Trophoblast cell (in vitro differentiated cells and primary cell): ENCODE measurements at regions not wholly inside any gene's neighbourhood (a gene's known extent, or its start where the extent isn't known, plus 50 kb on each side); places are given as distances from the start of the nearest gene placed in this dataset.
A peak's percentile ranks its signal among the peaks of the same experiment; 100 is the strongest.

Experiments
- DNase-seq, 2 donors: peaks; one replicate each; pipeline ENCODE4 v3.0.0-alpha.2; 2016
- H2AFZ ChIP-seq: 2 replicates; pipeline ENCODE4 v1.6.1; 2013; ENCODE audit warnings: low read length, moderate library complexity, mild to moderate bottlenecking; ENCODE audit not compliant: insufficient read depth, poor library complexity
- H2AK5ac ChIP-seq: 2 replicates; pipeline ENCODE4 v1.6.1; 2013; ENCODE audit warnings: mild to moderate bottlenecking, low read length
- H2BK120ac ChIP-seq: 2 replicates; pipeline ENCODE4 v1.6.1; 2013; ENCODE audit warnings: low read length, mild to moderate bottlenecking, moderate library complexity; ENCODE audit not compliant: insufficient read depth, poor library complexity
- H2BK12ac ChIP-seq: 2 replicates; pipeline ENCODE4 v1.6.1; 2013; ENCODE audit warnings: mild to moderate bottlenecking, low read length, moderate library complexity
- H2BK5ac ChIP-seq: 2 replicates; pipeline ENCODE4 v1.6.1; 2013; ENCODE audit warnings: low read length, low read depth, moderate library complexity, mild to moderate bottlenecking; ENCODE audit not compliant: poor library complexity
- H3K14ac ChIP-seq: 2 replicates; pipeline ENCODE4 v1.6.1; 2013; ENCODE audit warnings: mild to moderate bottlenecking, low read length
- H3K18ac ChIP-seq: 2 replicates; pipeline ENCODE4 v1.6.1; 2013; ENCODE audit warnings: mild to moderate bottlenecking, low read length
- H3K23ac ChIP-seq: 2 replicates; pipeline ENCODE4 v1.6.1; 2013; ENCODE audit warnings: low read length
- H3K27ac ChIP-seq: 2 replicates; pipeline ENCODE4 v1.5.1; 2013; ENCODE audit warnings: low read depth, mild to moderate bottlenecking, inconsistent platforms, low read length, moderate library complexity
- H3K27me3 ChIP-seq: 2 replicates; pipeline ENCODE4 v1.6.1; 2013; ENCODE audit warnings: inconsistent platforms, mild to moderate bottlenecking, low read length, moderate library complexity; ENCODE audit not compliant: insufficient read depth
- H3K36me3 ChIP-seq, 2 experiments: 1 replicate in 1 of 2; 2 replicates in 1 of 2; pipeline ENCODE4 v1.6.1; 2013; ENCODE audit warnings: low read length in 2 of 2, mild to moderate bottlenecking in 2 of 2, moderate library complexity in 1 of 2; ENCODE audit not compliant: insufficient read depth in 2 of 2, control insufficient read depth in 1 of 2
- H3K4ac ChIP-seq: 2 replicates; pipeline ENCODE4 v1.6.1; 2013; ENCODE audit warnings: low read depth, mild to moderate bottlenecking, low read length, moderate library complexity
- H3K4me1 ChIP-seq, 2 experiments: 1 replicate in 1 of 2; 2 replicates in 1 of 2; pipeline ENCODE4 v1.6.1; 2013; ENCODE audit warnings: low read length in 2 of 2, mild to moderate bottlenecking in 2 of 2, moderate library complexity in 1 of 2; ENCODE audit not compliant: insufficient read depth in 2 of 2, control insufficient read depth in 1 of 2
- H3K4me2 ChIP-seq: 2 replicates; pipeline ENCODE4 v1.6.1; 2013; ENCODE audit warnings: inconsistent platforms, mild to moderate bottlenecking, low read length, moderate library complexity
- H3K4me3 ChIP-seq: 2 replicates; pipeline ENCODE4 v1.5.1; 2013; ENCODE audit warnings: mild to moderate bottlenecking, low read depth, low read length, inconsistent platforms
- H3K79me1 ChIP-seq: one replicate; pipeline ENCODE4 v1.6.1; 2013; ENCODE audit warnings: low read length
- H3K79me2 ChIP-seq: 2 replicates; pipeline ENCODE4 v1.6.1; 2013; ENCODE audit warnings: low read length, mild to moderate bottlenecking; ENCODE audit not compliant: control insufficient read depth, insufficient read depth, poor library complexity
- H3K9ac ChIP-seq: 2 replicates; pipeline ENCODE4 v1.6.1; 2013; ENCODE audit warnings: mild to moderate bottlenecking, low read length
- H3K9me3 ChIP-seq: 2 replicates; pipeline ENCODE4 v1.6.1; 2013; ENCODE audit warnings: low read depth, mild to moderate bottlenecking, control low read depth, inconsistent platforms, low read length; ENCODE audit not compliant: insufficient read depth
- H4K12ac ChIP-seq: 2 replicates; pipeline ENCODE4 v1.6.1; 2013; ENCODE audit warnings: low read depth, mild to moderate bottlenecking, low read length, moderate library complexity
- H4K8ac ChIP-seq: 2 replicates; pipeline ENCODE4 v1.6.1; 2013; ENCODE audit warnings: low read depth, mild to moderate bottlenecking, low read length, moderate library complexity
- H4K91ac ChIP-seq: one replicate; pipeline ENCODE4 v1.6.1; 2013; ENCODE audit warnings: low read depth, mild to moderate bottlenecking, low read length, moderate library complexity
- WGBS: extraction: QIAGEN DNeasy Blood & Tissue Kit; methylation state at CpG from one replicate; pipeline ENCODE4 v1.1.7; 2013; ENCODE audit warnings: missing lambda C conversion rate; ENCODE audit not compliant: insufficient read length, insufficient coverage; ENCODE audit errors: extremely low coverage; 5-methylcytosine and 5-hydroxymethylcytosine counted together

DNA sequence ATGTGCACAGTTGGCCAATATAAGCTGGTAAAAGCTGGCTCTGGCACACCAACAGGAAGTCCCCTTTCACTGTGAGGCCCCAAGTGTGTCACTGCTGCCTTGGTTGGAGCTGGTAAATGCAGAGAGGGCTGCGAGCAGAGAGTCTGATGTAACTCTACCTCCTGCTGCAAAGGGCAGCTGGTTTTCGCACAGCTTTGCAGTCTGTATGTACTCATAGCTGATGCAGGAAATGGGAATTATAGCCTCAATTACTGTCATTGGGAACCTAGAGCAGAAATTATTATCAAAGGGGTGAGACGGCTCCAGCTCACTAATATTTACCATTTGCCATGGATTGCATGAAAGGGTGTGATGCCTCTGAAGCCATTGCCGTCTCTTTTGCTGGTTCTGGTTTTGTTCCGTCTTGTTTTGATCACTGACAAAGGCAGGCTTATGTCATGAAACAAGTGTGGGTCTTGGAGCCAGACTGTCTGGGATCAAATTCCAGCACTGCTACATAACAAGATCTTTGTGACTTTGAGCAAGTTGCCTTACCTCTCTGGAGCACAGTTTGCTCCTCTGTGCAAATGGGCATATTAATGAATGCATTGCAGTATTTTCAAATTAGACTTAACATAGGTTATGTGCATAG, 124.3 kb upstream of the SLC25A48 start:
- Histone ChIP-seq H3K4me3 (no peak overlapping the region), H2AFZ (no peak overlapping the region), H3K27ac (peak overlapping the region; percentile 63), H3K4ac (no peak overlapping the region), H3K14ac (no peak overlapping the region), H3K4me2 (no peak overlapping the region), H3K79me1 (peaks cover 15% of the 10 kb centered on the region), H3K9ac (no peak overlapping the region), H3K27me3 (no peaks in the 10 kb centered on the region), H2AK5ac (no peak overlapping the region), H2BK12ac (peak overlapping the region; percentile 2), H3K4me1 (peaks cover 19 to 33% of the 10 kb centered on the region in 2 experiments), H3K9me3 (no peaks in the 10 kb centered on the region), H3K23ac (no peak overlapping the region), H3K36me3 (no peaks in the 10 kb centered on the region), H4K12ac (no peak overlapping the region), H2BK120ac (no peak overlapping the region), H3K18ac (no peak overlapping the region), H2BK5ac (no peak overlapping the region), H4K8ac (peak overlapping the region; percentile 3), H4K91ac (no peak overlapping the region), H3K79me2 (no peaks in the 10 kb centered on the region)
- no peak for DNase-seq
- WGBS: no CpG with 5 or more reads among the region's 5 CpGs

DNA sequence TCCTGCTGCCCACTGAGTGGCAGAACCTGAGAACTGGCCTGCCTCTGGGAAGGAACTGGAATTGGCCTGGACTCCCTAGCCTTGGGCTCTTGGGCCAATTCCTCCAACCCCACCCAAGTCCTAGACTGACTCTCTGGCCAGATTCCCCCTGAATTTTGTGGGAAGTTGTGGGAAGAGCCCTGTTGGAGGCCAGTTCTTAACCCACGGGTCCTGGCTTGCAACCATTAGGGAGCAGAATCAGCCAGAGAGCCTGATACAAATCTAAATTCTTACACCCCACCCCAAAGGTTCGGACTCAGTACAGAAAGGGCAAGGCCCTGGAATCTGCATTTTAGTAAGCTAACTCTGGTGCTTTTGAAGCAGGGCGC, 125.3 kb upstream of the SLC25A48 start:
- Histone ChIP-seq H2BK5ac (peak overlapping the region; percentile 45), H3K4me2 (no peak overlapping the region), H3K4me3 (no peak overlapping the region), H2BK12ac (peak overlapping the region; percentile 91), H2BK120ac (peak overlapping the region; percentile 91), H3K36me3 (no peaks in the 10 kb centered on the region), H3K23ac (no peak overlapping the region), H3K18ac (peak overlapping the region; percentile 73), H4K12ac (no peak overlapping the region), H3K79me1 (peaks cover 13% of the 10 kb centered on the region), H3K14ac (peak overlapping the region; percentile 82), H3K9ac (no peak overlapping the region), H3K9me3 (no peaks in the 10 kb centered on the region), H2AFZ (no peak overlapping the region), H2AK5ac (no peak overlapping the region), H3K27me3 (no peaks in the 10 kb centered on the region), H3K27ac (no peak overlapping the region), H4K91ac (peak overlapping the region; percentile 91), H4K8ac (peak overlapping the region; percentile 51), H3K4me1 (peaks cover 13 to 31% of the 10 kb centered on the region in 2 experiments), H3K79me2 (no peaks in the 10 kb centered on the region), H3K4ac (peak overlapping the region; percentile 9)
- WGBS: no CpG with 5 or more reads among the region's 3 CpGs
- no peak for DNase-seq

DNA sequence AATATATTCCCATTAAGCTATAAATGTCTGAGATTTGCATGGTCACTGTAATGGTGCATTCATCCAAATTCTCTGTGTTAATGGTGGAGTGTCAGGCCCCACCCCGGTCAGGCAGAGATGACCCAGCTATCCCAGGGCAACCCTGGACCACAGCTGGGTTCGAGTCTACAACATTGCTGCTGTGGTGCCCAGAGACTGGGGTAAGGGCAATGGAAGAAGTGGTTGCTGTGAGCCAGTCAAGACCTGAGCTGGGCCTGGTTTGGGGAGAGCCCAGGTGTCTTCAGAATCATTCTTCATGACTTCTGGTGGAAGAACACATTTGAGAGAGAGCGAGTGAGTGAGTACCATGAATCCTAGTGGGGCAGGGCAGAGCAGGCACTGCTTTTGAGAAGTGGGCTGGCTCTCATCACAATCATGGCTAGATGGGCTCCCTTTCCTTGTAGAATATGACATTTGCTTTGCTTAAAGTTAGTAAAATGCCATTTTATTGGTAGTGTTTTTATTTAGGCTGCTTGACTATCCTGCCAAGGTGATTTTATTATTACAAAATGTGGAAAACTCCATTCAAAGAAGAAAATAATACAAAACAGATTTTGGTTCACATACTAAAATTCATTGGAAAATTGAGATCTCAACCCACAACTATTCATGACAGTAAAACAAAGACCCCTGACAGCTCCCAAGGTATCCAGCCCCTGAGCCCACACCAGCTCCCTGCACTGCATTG, 125.8 kb upstream of the SLC25A48 start:
- H3K27ac ChIP-seq: no peak overlapping the region
- no CpG with 5 or more reads among the region's 3 CpGs for WGBS
- no peak overlapping the region for H3K9ac ChIP-seq
- DNase-seq: no peak
- H2BK120ac ChIP-seq: peak overlapping the region; percentile 91
- H2BK5ac ChIP-seq: peak overlapping the region; percentile 45
- peak overlapping the region; percentile 73 for H3K18ac ChIP-seq
- peak overlapping the region; percentile 91 for H2BK12ac ChIP-seq
- H4K8ac ChIP-seq: peak overlapping the region; percentile 51
- peak overlapping the region; percentile 91 for H4K91ac ChIP-seq
- no peaks in the 10 kb centered on the region for H3K27me3 ChIP-seq
- H3K4ac ChIP-seq: peak overlapping the region; percentile 9
- H3K23ac ChIP-seq: no peak overlapping the region
- peaks cover 13% of the 10 kb centered on the region for H3K79me1 ChIP-seq
- no peaks in the 10 kb centered on the region for H3K9me3 ChIP-seq
- no peak overlapping the region for H4K12ac ChIP-seq
- H3K4me2 ChIP-seq: no peak overlapping the region
- no peaks in the 10 kb centered on the region for H3K79me2 ChIP-seq
- H2AFZ ChIP-seq: no peak overlapping the region
- no peak overlapping the region for H2AK5ac ChIP-seq
- H3K14ac ChIP-seq: peak overlapping the region; percentile 82
- no peaks in the 10 kb centered on the region for H3K36me3 ChIP-seq
- H3K4me3 ChIP-seq: no peak overlapping the region
- H3K4me1 ChIP-seq: peaks cover 9 to 26% of the 10 kb centered on the region in 2 experiments

DNA sequence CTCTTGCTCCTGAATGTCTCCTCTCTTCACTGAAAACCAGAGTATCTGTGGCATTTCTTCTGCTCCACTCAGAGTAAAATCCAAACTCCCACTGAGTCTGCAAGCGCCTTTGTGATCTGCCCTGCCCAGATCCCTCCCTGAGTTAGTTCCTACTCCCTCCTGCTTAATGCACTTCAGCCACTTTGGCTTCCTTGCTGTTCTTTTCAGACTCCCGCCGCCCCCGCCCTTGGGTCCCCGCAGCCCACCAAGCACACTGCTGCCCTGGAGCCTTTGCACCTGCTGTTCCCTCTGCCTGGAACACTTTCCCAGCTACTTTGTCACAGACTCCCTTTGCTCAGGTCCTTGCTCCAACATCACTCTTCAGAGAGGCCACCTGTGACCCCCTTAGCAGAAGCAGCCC, 127.2 kb upstream of the SLC25A48 start:
- Histone ChIP-seq H3K27me3 (no peaks in the 10 kb centered on the region), H3K14ac (no peak overlapping the region), H2AK5ac (no peak overlapping the region), H3K4me2 (no peak overlapping the region), H2BK120ac (no peak overlapping the region), H2BK12ac (peak overlapping the region; percentile 13), H3K4me3 (no peak overlapping the region), H3K9me3 (no peaks in the 10 kb centered on the region), H3K79me1 (peaks cover 14% of the 10 kb centered on the region), H3K79me2 (no peaks in the 10 kb centered on the region), H2BK5ac (no peak overlapping the region), H3K36me3 (no peaks in the 10 kb centered on the region), H3K4ac (no peak overlapping the region), H3K18ac (no peak overlapping the region), H3K9ac (no peak overlapping the region), H3K27ac (no peak overlapping the region), H2AFZ (no peak overlapping the region), H3K4me1 (peaks cover 9 to 25% of the 10 kb centered on the region in 2 experiments), H4K8ac (no peak overlapping the region), H4K91ac (no peak overlapping the region), H3K23ac (no peak overlapping the region), H4K12ac (no peak overlapping the region)
- DNase-seq: no peak
- WGBS: no CpG with 5 or more reads among the region's 5 CpGs
